ENCODE measurements at regions not wholly inside any gene's neighbourhood (a gene's known extent, or its start where the extent isn't known, plus 50 kb on each side); places are given as distances from the start of the nearest gene placed in this dataset.

- ChIA-PET CTCF (no interaction called here), POLR2A (no interaction called here)
These were observed 176.3 kb downstream of the HS3ST3A1 start for GRCh38 chr17:13425390-13425789.

More at GRCh38 chr17:13425390-13425789, 176.3 kb downstream of the HS3ST3A1 start:
- Histone ChIP-seq H3K9me1 (replicated peaks; ENCODE audit: control insufficient read depth, extremely low read depth, insufficient read depth, low read length) (no peaks in the 10 kb centered on the region), H3K4me1 (ENCODE audit: control insufficient read depth, extremely low read depth, insufficient read depth, low read length) (no peaks in the 10 kb centered on the region), H3K36me3 (ENCODE audit: control insufficient read depth in 2 of 2, extremely low read depth in 1 of 2, insufficient read depth in 2 of 2, low read length in 2 of 2) (no peaks in the 10 kb centered on the region), H2AFZ (ENCODE audit: low read depth, low read length) (no peak overlapping the region), H3K9me3 (replicated peaks; ENCODE audit: control insufficient read depth, insufficient read depth, low read length) (peaks cover 6% of the 10 kb centered on the region), H3K27ac (ENCODE audit: insufficient read depth, low read depth, low read length) (no peak overlapping the region), H3K27me3 (ENCODE audit: control insufficient read depth in 2 of 2, insufficient read depth in 2 of 2, low read length in 2 of 2) (no peaks in the 10 kb centered on the region), H3K9ac (replicated peaks; ENCODE audit: extremely low read depth, insufficient read depth, low read length) (no peak overlapping the region), H3K79me2 (ENCODE audit: control insufficient read depth, insufficient read depth, low read length) (no peaks in the 10 kb centered on the region), H3K4me3 (replicated peaks in 1 of 3; ENCODE audit: insufficient read depth in 1 of 3, low read depth in 1 of 3, low read length in 3 of 3) (no peak overlapping the region), H4K20me1 (replicated peaks; ENCODE audit: control insufficient read depth, extremely low read depth, insufficient read depth, low read length) (no peaks in the 10 kb centered on the region), H3K4me2 (ENCODE audit: insufficient read depth, low read length) (no peak overlapping the region)
- no TSS peak for BruUV-seq (replicated peaks)
- FAIRE-seq, result no peak
- intact Hi-C loops (cut with micrococcal nuclease) (no loop called here), dilution Hi-C loops (cut with MboI; ENCODE audit: extremely low pct_ligation_motif_present, low sequenced_read_pairs) (no loop called here)
- TF ChIP-seq POLR2AphosphoS5 (IDR thresholded peaks at IDR 0.05; ENCODE audit: insufficient read depth, low read depth, low read length) (no peak), MAX (IDR thresholded peaks at IDR 0.05; ENCODE audit: insufficient read depth, insufficient read length) (no peak), POLR2A (IDR thresholded peaks at IDR 0.05; ENCODE audit: low read depth, low read length) (no peak), JUN (IDR thresholded peaks at IDR 0.05; ENCODE audit: borderline replicate concordance, insufficient read depth, insufficient read length, low read depth) (no peak), CTCF (IDR thresholded peaks at IDR 0.05; ENCODE audit: extremely low read depth in 1 of 2, insufficient read depth in 1 of 2, low read depth in 1 of 2, low read length in 2 of 2) (no peak), MYC (IDR thresholded peaks at IDR 0.05; ENCODE audit: low read depth, low read length) (no peak), GATA2 (IDR thresholded peaks at IDR 0.05; ENCODE audit: insufficient read depth, insufficient read length, low read depth, low read length) (no peak), EZH2 (IDR thresholded peaks at IDR 0.05; ENCODE audit: borderline replicate concordance, low read depth, low read length, severe bottlenecking) (no peak), FOS (IDR thresholded peaks at IDR 0.05; ENCODE audit: borderline replicate concordance, insufficient read depth, low read length) (no peak)
- no peak for DNase-seq (ENCODE audit: low read depth, low spot score)

Data from endothelial cell of umbilical vein (primary cell).